ENCODE measurements at regions not wholly inside any gene's neighbourhood (a gene's known extent, or its start where the extent isn't known, plus 50 kb on each side); places are given as distances from the start of the nearest gene placed in this dataset.

DNA sequence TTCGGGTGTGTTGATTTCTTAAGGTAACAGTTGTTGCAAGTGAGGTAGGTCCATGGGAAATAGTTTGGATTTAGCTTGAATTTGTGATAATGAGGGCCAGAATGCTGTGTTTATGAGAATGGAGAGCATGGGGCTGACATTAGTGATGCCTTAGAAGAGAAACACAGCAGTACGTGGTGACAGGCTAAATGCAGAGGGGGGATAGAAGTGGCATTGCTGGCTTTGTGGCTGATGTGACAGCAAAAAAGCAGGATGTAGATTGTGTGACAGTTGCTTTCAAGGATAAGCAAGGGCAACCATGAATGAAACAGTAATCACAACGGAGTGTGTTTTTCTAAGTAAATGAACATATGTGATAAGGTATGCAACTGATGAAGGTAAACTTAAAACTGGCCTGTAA, 103.4 kb upstream of the SGCD start:
- no peaks in the 10 kb centered on the region for H3K4me1 Mint-ChIP-seq
- TF ChIP-seq, protein P1, sequence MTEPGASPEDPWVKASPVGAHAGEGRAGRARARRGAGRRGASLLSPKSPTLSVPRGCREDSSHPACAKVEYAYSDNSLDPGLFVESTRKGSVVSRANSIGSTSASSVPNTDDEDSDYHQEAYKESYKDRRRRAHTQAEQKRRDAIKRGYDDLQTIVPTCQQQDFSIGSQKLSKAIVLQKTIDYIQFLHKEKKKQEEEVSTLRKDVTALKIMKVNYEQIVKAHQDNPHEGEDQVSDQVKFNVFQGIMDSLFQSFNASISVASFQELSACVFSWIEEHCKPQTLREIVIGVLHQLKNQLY (CRISPR knock-in tag; IDR thresholded peaks at IDR 0.05): no peak
- TF ChIP-seq, protein P2, sequence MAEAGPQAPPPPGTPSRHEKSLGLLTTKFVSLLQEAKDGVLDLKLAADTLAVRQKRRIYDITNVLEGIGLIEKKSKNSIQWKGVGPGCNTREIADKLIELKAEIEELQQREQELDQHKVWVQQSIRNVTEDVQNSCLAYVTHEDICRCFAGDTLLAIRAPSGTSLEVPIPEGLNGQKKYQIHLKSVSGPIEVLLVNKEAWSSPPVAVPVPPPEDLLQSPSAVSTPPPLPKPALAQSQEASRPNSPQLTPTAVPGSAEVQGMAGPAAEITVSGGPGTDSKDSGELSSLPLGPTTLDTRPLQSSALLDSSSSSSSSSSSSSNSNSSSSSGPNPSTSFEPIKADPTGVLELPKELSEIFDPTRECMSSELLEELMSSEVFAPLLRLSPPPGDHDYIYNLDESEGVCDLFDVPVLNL (CRISPR knock-in tag; IDR thresholded peaks at IDR 0.05; ENCODE audit: borderline replicate concordance, low read depth): no peak
- TF ChIP-seq, protein P3, sequence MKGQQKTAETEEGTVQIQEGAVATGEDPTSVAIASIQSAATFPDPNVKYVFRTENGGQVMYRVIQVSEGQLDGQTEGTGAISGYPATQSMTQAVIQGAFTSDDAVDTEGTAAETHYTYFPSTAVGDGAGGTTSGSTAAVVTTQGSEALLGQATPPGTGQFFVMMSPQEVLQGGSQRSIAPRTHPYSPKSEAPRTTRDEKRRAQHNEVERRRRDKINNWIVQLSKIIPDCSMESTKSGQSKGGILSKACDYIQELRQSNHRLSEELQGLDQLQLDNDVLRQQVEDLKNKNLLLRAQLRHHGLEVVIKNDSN (CRISPR knock-in tag; IDR thresholded peaks at IDR 0.05): no peak
- TF ChIP-seq, protein P4, sequence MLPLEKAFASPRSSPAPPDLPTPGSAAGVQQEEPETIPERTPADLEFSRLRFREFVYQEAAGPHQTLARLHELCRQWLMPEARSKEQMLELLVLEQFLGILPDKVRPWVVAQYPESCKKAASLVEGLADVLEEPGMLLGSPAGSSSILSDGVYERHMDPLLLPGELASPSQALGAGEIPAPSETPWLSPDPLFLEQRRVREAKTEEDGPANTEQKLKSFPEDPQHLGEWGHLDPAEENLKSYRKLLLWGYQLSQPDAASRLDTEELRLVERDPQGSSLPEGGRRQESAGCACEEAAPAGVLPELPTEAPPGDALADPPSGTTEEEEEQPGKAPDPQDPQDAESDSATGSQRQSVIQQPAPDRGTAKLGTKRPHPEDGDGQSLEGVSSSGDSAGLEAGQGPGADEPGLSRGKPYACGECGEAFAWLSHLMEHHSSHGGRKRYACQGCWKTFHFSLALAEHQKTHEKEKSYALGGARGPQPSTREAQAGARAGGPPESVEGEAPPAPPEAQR (CRISPR knock-in tag; IDR thresholded peaks at IDR 0.05): no peak
- TF ChIP-seq, protein P5, sequence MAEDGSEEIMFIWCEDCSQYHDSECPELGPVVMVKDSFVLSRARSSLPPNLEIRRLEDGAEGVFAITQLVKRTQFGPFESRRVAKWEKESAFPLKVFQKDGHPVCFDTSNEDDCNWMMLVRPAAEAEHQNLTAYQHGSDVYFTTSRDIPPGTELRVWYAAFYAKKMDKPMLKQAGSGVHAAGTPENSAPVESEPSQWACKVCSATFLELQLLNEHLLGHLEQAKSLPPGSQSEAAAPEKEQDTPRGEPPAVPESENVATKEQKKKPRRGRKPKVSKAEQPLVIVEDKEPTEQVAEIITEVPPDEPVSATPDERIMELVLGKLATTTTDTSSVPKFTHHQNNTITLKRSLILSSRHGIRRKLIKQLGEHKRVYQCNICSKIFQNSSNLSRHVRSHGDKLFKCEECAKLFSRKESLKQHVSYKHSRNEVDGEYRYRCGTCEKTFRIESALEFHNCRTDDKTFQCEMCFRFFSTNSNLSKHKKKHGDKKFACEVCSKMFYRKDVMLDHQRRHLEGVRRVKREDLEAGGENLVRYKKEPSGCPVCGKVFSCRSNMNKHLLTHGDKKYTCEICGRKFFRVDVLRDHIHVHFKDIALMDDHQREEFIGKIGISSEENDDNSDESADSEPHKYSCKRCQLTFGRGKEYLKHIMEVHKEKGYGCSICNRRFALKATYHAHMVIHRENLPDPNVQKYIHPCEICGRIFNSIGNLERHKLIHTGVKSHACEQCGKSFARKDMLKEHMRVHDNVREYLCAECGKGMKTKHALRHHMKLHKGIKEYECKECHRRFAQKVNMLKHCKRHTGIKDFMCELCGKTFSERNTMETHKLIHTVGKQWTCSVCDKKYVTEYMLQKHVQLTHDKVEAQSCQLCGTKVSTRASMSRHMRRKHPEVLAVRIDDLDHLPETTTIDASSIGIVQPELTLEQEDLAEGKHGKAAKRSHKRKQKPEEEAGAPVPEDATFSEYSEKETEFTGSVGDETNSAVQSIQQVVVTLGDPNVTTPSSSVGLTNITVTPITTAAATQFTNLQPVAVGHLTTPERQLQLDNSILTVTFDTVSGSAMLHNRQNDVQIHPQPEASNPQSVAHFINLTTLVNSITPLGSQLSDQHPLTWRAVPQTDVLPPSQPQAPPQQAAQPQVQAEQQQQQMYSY (CRISPR knock-in tag; IDR thresholded peaks at IDR 0.05): no peak
- TF ChIP-seq CREB1 (CRISPR knock-in tag; IDR thresholded peaks at IDR 0.05) (no peak), NR2C2 (CRISPR knock-in tag; IDR thresholded peaks at IDR 0.05) (no peak), SMAD4 (CRISPR knock-in tag; IDR thresholded peaks at IDR 0.05) (no peak), JUN (CRISPR knock-in tag; IDR thresholded peaks at IDR 0.05) (no peak), NFYB (CRISPR knock-in tag; conservative IDR thresholded peaks at IDR 0.05; ENCODE audit: low read depth) (no peak)
- TF ChIP-seq, protein P6, sequence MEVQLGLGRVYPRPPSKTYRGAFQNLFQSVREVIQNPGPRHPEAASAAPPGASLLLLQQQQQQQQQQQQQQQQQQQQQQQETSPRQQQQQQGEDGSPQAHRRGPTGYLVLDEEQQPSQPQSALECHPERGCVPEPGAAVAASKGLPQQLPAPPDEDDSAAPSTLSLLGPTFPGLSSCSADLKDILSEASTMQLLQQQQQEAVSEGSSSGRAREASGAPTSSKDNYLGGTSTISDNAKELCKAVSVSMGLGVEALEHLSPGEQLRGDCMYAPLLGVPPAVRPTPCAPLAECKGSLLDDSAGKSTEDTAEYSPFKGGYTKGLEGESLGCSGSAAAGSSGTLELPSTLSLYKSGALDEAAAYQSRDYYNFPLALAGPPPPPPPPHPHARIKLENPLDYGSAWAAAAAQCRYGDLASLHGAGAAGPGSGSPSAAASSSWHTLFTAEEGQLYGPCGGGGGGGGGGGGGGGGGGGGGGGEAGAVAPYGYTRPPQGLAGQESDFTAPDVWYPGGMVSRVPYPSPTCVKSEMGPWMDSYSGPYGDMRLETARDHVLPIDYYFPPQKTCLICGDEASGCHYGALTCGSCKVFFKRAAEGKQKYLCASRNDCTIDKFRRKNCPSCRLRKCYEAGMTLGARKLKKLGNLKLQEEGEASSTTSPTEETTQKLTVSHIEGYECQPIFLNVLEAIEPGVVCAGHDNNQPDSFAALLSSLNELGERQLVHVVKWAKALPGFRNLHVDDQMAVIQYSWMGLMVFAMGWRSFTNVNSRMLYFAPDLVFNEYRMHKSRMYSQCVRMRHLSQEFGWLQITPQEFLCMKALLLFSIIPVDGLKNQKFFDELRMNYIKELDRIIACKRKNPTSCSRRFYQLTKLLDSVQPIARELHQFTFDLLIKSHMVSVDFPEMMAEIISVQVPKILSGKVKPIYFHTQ (CRISPR knock-in tag; IDR thresholded peaks at IDR 0.05): no peak
- TF ChIP-seq, protein P7, sequence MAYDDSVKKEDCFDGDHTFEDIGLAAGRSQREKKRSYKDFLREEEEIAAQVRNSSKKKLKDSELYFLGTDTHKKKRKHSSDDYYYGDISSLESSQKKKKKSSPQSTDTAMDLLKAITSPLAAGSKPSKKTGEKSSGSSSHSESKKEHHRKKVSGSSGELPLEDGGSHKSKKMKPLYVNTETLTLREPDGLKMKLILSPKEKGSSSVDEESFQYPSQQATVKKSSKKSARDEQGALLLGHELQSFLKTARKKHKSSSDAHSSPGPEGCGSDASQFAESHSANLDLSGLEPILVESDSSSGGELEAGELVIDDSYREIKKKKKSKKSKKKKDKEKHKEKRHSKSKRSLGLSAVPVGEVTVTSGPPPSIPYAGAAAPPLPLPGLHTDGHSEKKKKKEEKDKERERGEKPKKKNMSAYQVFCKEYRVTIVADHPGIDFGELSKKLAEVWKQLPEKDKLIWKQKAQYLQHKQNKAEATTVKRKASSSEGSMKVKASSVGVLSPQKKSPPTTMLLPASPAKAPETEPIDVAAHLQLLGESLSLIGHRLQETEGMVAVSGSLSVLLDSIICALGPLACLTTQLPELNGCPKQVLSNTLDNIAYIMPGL (CRISPR knock-in tag; IDR thresholded peaks at IDR 0.05): no peak
- TF ChIP-seq, protein P8, sequence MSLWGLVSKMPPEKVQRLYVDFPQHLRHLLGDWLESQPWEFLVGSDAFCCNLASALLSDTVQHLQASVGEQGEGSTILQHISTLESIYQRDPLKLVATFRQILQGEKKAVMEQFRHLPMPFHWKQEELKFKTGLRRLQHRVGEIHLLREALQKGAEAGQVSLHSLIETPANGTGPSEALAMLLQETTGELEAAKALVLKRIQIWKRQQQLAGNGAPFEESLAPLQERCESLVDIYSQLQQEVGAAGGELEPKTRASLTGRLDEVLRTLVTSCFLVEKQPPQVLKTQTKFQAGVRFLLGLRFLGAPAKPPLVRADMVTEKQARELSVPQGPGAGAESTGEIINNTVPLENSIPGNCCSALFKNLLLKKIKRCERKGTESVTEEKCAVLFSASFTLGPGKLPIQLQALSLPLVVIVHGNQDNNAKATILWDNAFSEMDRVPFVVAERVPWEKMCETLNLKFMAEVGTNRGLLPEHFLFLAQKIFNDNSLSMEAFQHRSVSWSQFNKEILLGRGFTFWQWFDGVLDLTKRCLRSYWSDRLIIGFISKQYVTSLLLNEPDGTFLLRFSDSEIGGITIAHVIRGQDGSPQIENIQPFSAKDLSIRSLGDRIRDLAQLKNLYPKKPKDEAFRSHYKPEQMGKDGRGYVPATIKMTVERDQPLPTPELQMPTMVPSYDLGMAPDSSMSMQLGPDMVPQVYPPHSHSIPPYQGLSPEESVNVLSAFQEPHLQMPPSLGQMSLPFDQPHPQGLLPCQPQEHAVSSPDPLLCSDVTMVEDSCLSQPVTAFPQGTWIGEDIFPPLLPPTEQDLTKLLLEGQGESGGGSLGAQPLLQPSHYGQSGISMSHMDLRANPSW (CRISPR knock-in tag; conservative IDR thresholded peaks at IDR 0.05; ENCODE audit: low read depth): no peak
- TF ChIP-seq, protein P9, sequence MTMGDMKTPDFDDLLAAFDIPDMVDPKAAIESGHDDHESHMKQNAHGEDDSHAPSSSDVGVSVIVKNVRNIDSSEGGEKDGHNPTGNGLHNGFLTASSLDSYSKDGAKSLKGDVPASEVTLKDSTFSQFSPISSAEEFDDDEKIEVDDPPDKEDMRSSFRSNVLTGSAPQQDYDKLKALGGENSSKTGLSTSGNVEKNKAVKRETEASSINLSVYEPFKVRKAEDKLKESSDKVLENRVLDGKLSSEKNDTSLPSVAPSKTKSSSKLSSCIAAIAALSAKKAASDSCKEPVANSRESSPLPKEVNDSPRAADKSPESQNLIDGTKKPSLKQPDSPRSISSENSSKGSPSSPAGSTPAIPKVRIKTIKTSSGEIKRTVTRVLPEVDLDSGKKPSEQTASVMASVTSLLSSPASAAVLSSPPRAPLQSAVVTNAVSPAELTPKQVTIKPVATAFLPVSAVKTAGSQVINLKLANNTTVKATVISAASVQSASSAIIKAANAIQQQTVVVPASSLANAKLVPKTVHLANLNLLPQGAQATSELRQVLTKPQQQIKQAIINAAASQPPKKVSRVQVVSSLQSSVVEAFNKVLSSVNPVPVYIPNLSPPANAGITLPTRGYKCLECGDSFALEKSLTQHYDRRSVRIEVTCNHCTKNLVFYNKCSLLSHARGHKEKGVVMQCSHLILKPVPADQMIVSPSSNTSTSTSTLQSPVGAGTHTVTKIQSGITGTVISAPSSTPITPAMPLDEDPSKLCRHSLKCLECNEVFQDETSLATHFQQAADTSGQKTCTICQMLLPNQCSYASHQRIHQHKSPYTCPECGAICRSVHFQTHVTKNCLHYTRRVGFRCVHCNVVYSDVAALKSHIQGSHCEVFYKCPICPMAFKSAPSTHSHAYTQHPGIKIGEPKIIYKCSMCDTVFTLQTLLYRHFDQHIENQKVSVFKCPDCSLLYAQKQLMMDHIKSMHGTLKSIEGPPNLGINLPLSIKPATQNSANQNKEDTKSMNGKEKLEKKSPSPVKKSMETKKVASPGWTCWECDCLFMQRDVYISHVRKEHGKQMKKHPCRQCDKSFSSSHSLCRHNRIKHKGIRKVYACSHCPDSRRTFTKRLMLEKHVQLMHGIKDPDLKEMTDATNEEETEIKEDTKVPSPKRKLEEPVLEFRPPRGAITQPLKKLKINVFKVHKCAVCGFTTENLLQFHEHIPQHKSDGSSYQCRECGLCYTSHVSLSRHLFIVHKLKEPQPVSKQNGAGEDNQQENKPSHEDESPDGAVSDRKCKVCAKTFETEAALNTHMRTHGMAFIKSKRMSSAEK (CRISPR knock-in tag; IDR thresholded peaks at IDR 0.05; ENCODE audit: borderline replicate concordance): no peak
- TF ChIP-seq, protein P10, sequence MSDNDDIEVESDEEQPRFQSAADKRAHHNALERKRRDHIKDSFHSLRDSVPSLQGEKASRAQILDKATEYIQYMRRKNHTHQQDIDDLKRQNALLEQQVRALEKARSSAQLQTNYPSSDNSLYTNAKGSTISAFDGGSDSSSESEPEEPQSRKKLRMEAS (CRISPR knock-in tag; IDR thresholded peaks at IDR 0.05): no peak
- TF ChIP-seq, protein P11, sequence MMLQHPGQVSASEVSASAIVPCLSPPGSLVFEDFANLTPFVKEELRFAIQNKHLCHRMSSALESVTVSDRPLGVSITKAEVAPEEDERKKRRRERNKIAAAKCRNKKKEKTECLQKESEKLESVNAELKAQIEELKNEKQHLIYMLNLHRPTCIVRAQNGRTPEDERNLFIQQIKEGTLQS (CRISPR knock-in tag; conservative IDR thresholded peaks at IDR 0.05): no peak

More for the DNA sequence above, 103.4 kb upstream of the SGCD start:
- Mint-ChIP-seq H3K9me3 (peaks cover 8% of the 10 kb centered on the region; the same call in 1 of the 2 replicates), H3K27ac (no peak overlapping the region), H3K4me3 (no peak overlapping the region), H3K36me3 (no peaks in the 10 kb centered on the region), H3K27me3 (ENCODE audit: low read depth) (no peaks in the 10 kb centered on the region)
- POLR2A ChIA-PET: no interaction called here
- ATAC-seq (no peak), DNase-seq (ENCODE audit: low spot score) (no peak)
- CTCF ChIA-PET: no interaction called here
